IPS-18c (cell line): ENCODE measurements at regions not wholly inside any gene's neighbourhood (a gene's known extent, or its start where the extent isn't known, plus 50 kb on each side); places are given as distances from the start of the nearest gene placed in this dataset.
"Not testable (repeated sequence)": the region's sequence is repeated elsewhere in the genome, so short reads cannot be mapped to it uniquely, and the experiment has no call there.

Experiments used
- H3K4me3 ChIP-seq: 2 replicates; pipeline ENCODE4 v1.7.0; 2013; ENCODE audit warnings: low read depth, mild to moderate bottlenecking, low read length, moderate library complexity; ENCODE audit not compliant: insufficient read depth
- H3K9me3 ChIP-seq: one replicate; pipeline ENCODE4 v1.6.1; 2013; ENCODE audit warnings: mild to moderate bottlenecking, low read length, moderate library complexity; ENCODE audit not compliant: control insufficient read depth, insufficient read depth

- H3K4me3 ChIP-seq, result no peak overlapping the region
- peaks cover 3% of the 10 kb centered on the region for H3K9me3 ChIP-seq
Measured at GRCh38 chr5:174481737-174482136, 242.6 kb upstream of the MSX2 start.

GRCh38 chr5:174482607-174483024, 241.8 kb upstream of the MSX2 start:
- H3K9me3 ChIP-seq, result peaks cover 3% of the 10 kb centered on the region
- no peak overlapping the region for H3K4me3 ChIP-seq

- Histone ChIP-seq H3K9me3 (peaks cover 3% of the 10 kb centered on the region), H3K4me3 (no peak overlapping the region)
Measured at GRCh38 chr5:174483411-174483810, 241.0 kb upstream of the MSX2 start.

- H3K9me3 ChIP-seq, result peaks cover 2% of the 10 kb centered on the region
- no peak overlapping the region for H3K4me3 ChIP-seq
Measured at GRCh38 chr5:174489215-174489614, 235.2 kb upstream of the MSX2 start.

GRCh38 chr5:174489920-174490597, 234.3 kb upstream of the MSX2 start:
- no peak overlapping the region for H3K4me3 ChIP-seq
- peaks cover 2% of the 10 kb centered on the region for H3K9me3 ChIP-seq

GRCh38 chr5:174490728-174491127, 233.7 kb upstream of the MSX2 start:
- H3K4me3 ChIP-seq, result no peak overlapping the region
- peaks cover 2% of the 10 kb centered on the region for H3K9me3 ChIP-seq

- Histone ChIP-seq H3K9me3 (peaks cover 2% of the 10 kb centered on the region), H3K4me3 (no peak overlapping the region)
Measured at GRCh38 chr5:174491265-174491664, 233.1 kb upstream of the MSX2 start.

- H3K9me3 ChIP-seq, result peaks cover 2% of the 10 kb centered on the region
- no peak overlapping the region for H3K4me3 ChIP-seq
Measured at GRCh38 chr5:174491761-174492350, 232.5 kb upstream of the MSX2 start.

GRCh38 chr5:174493530-174493929, 230.9 kb upstream of the MSX2 start:
- Histone ChIP-seq H3K4me3 (no peak overlapping the region), H3K9me3 (peaks cover 8% of the 10 kb centered on the region)

- peaks cover 14% of the 10 kb centered on the region for H3K9me3 ChIP-seq
- not testable (repeated sequence) for H3K4me3 ChIP-seq
Measured at GRCh38 chr5:174497939-174498338, 226.4 kb upstream of the MSX2 start.

GRCh38 chr5:174498575-174498974, 225.8 kb upstream of the MSX2 start:
- H3K9me3 ChIP-seq, result peaks cover 12% of the 10 kb centered on the region
- not testable (repeated sequence) for H3K4me3 ChIP-seq

GRCh38 chr5:174500636-174501035, 223.7 kb upstream of the MSX2 start:
- no peak overlapping the region for H3K4me3 ChIP-seq
- peaks cover 12% of the 10 kb centered on the region for H3K9me3 ChIP-seq

- no peak overlapping the region for H3K4me3 ChIP-seq
- peaks cover 12% of the 10 kb centered on the region for H3K9me3 ChIP-seq
Measured at GRCh38 chr5:174501461-174502069, 222.8 kb upstream of the MSX2 start.

GRCh38 chr5:174503086-174503460, 221.3 kb upstream of the MSX2 start:
- Histone ChIP-seq H3K4me3 (no peak overlapping the region), H3K9me3 (peaks cover 9% of the 10 kb centered on the region)

GRCh38 chr5:174503461-174504265, 220.7 kb upstream of the MSX2 start:
- H3K4me3 ChIP-seq, result no peak overlapping the region

GRCh38 chr5:174504266-174504726, 220.1 kb upstream of the MSX2 start:
- Histone ChIP-seq H3K4me3 (no peak overlapping the region), H3K9me3 (no peaks in the 10 kb centered on the region)

More at GRCh38 chr5:174503461-174504265, 220.7 kb upstream of the MSX2 start:
- peaks cover 5% of the 10 kb centered on the region for H3K9me3 ChIP-seq

GRCh38 chr5:174505621-174506020, 218.8 kb upstream of the MSX2 start:
- H3K9me3 ChIP-seq, result no peaks in the 10 kb centered on the region

More at GRCh38 chr5:174505621-174506020, 218.8 kb upstream of the MSX2 start:
- no peak overlapping the region for H3K4me3 ChIP-seq
